HL-60/S4 treated with phorbol 12-myristate 13-acetate at 8.2 ng/mL for 4 days and 3 days (cell line): ENCODE measurements at regions not wholly inside any gene's neighbourhood (a gene's known extent, or its start where the extent isn't known, plus 50 kb on each side); places are given as distances from the start of the nearest gene placed in this dataset.

Source experiments
- in situ Hi-C: fragments of 300-500 bp; cut with MboI; formaldehyde crosslinking; loops from 2 replicates; pipeline ENCODE4 v1.15.0; 2022; ENCODE audit warnings: low sequenced_read_pairs

DNA sequence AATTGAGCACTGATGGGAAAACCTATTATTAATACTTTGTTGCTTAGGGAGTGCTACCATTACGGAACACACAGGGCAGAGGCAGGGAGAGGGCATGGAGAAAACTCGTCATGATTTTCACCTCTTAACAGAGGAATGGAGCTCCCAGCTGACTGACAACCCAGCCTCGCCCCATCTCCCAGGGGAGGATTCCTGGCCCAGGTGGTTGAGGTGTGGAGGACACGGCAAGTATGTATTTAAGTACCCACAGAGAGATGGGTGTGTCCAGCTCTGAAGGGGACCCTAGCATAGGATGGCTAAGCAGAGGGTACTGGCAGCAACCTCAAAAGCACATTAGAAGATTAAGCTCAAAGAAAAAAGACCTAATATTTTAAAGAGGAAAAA, 261.9 kb upstream of the MOCS1 start:
- in situ Hi-C loops, result no loop called here

DNA sequence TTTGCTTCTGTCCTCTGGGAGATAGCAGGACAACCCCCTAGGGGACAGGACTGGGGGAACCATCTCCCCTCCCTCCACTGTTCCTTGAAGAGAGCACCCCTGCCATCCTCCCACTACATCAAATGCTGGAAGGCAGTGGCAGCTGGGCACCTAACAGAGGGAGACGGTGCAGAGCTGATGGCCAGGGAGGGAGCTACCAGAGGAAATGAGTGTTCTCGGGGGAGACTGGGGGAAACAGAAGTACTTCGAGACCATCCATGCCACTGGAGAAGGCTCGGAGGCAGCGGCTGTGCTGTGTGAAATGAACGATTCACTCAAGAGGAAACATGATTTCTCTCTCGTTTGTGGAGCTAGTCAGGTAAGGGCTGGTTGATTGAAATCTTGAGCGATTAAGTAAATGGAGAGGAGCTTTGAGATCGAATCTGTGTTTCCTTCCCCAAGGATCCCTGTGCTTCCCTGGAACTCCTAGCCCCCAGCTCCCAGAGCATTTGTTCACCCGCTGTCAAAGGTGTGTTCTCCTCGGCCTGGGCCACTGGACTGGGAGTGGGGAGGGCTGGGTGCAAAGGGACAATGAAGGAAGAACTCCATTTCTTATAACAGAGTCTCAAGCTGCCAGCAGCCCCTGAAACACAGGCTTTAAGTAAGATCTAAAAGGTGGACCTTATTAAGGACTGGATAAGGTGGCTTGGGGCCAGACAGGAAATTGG, 261.3 kb upstream of the MOCS1 start:
- in situ Hi-C loops, result no loop called here

DNA sequence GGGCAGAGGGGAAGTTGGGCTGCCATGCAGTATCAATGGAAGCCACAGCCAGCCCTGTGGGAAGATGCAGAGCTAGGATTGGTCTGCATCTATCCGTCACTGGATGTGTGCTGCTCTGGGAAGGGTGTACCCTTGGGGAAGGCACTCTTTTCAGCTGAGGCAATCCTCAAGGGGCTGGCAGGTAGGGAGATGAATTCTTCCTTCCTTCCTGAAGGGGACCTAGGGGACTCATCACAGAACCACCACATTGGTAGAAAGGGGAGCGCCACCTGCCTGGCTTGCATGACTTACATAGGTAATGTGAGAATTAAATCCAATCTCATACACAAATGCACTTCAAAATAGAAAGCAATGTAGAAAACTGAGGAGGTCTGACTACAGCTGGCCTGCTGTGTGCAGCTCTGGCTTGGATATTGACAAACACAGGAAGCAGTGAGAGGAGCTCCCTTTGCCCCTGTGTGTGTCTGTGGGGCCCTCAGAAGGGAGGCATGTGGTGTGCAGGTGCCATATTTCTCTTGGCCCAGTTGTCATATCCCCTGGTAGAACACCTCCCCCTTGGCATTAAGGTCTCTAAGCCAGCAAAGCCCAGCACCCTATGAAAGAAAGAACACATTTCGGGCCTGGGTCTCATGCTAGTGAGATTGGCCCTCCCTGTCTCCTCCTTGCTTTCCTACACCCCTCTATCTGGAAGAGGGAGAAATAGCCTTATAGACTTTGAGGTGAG, 260.3 kb upstream of the MOCS1 start:
- in situ Hi-C loops, result no loop called here

GRCh38 chr6:40192516-40192915, 258.3 kb upstream of the MOCS1 start:
- in situ Hi-C loops, result no loop called here

GRCh38 chr6:40188931-40189330, 254.7 kb upstream of the MOCS1 start:
- in situ Hi-C loops, result no loop called here

- in situ Hi-C loops, result no loop called here
Observed at GRCh38 chr6:40187535-40188144, 253.4 kb upstream of the MOCS1 start.

GRCh38 chr6:40185486-40185885, 251.2 kb upstream of the MOCS1 start:
- in situ Hi-C loops, result no loop called here

DNA sequence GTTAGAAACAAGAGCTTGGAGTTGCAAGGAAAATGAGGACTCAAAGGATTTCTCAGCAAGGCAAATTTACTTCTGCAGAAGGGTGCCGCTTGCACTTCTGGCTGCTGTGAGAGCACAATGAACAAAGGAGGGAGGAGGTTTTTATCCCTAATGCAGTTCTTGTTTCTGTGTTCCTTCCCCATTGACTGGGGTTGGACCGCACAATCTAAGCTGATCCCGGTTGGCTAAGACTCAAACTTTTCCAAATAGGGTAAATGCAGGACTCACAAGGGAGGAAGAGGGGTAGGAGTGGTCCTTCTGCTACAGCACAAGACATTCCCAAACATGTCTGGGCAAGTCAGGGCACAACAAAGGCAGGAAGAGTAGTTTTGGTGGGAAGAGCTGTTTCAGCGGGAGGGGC, 249.6 kb upstream of the MOCS1 start:
- in situ Hi-C loops, result no loop called here

- in situ Hi-C loops, result no loop called here
Observed at GRCh38 chr6:40181367-40181766, 247.1 kb upstream of the MOCS1 start.

- in situ Hi-C loops, result no loop called here
Observed at GRCh38 chr6:40180271-40180670, 246.0 kb upstream of the MOCS1 start.

DNA sequence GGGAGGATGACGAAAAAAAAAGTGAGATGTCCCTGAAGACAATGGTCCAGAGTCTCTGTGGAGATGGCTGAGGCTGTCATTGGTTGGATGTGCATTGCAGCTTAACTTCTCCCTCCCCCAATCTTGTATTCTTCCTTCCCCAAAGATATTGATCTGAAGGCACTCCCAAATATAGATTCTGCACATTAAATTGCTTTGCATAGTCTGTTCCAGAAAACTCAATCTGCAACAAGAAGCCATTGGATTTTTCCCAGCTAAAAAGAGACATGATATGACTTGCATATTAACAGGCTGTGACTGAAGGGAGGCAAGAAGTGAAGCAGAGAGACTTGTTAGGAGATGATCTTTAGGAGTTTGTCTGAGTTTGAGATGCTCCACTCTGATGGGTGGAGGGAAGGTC, 245.2 kb upstream of the MOCS1 start:
- in situ Hi-C loops, result no loop called here

DNA sequence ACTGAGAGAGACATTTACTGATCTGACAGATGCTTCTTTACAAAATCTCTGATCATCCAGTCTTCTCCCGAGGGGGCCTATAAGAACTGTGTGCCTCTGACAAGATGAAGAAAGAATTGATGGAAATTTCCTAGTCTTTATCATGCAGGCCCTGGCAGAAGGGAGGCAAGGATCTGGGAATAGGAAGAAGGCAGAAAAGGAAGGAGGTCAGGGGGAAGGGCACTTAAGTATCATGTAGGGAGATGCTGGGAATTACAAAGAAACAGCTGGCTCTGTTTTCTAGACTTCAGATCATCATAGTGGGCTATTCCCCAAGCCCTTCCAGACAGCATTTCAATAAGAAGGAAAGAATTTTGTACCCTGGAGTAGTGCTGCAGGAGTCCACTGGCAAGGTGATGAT, 243.3 kb upstream of the MOCS1 start:
- in situ Hi-C loops, result no loop called here

- in situ Hi-C loops, result no loop called here
Observed at GRCh38 chr6:40176152-40176551, 241.9 kb upstream of the MOCS1 start.

DNA sequence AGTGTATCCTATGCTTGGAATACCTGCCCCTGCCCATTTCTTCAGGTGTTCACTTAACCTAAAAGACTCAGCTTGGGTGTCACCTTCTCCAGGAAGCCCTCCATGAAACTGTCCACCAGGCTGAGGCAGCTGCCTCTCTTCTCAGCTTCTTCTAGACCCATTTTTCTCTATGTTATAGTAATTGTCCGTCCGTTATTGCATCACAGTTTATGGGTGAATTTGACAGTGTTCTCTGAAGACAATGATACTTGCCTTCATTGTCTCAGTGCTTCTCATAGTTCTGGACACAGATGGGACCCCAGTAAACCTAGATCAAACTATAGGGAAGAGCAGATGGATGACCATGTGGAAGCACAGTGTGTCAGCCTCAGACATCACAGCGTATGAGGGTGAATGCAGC, 238.0 kb upstream of the MOCS1 start:
- in situ Hi-C loops, result no loop called here

DNA sequence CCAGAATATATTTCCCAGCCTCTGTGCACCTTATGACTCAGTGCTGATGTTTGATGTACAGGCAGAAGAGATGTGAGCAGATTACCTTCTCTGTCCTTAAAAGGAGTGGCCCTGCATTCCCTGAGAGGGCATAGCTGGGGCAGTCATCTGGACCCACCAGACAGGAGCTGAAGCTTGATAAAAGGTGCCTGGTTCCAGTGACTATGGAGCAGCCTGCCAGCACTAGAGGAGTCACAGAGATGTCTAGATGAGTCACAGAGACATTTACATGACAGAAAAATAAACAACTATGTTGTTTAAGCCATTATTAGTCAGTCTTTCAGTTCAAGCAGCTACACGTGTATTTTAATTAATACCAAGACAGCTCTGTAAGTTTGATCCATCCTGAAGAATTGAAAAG, 237.1 kb upstream of the MOCS1 start:
- in situ Hi-C loops, result no loop called here

DNA sequence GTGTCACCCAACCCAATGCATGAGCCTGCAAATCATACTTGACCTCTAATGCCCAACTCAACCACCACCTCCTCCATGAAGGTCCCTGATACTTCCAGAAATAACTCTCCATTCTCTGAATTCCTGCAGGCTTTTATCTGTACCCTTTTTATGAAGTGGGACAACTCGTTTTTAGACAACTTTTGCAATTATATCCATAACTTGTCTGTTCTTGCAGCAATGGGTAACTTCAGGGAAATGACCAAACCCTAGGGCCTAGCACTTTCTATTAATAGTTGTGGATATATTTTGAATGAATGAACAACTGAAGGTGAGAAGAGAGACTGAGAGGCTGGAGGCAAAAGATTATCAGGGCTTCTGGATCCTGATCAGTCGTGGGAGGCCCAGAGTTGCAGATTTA, 236.6 kb upstream of the MOCS1 start:
- in situ Hi-C loops, result no loop called here

DNA sequence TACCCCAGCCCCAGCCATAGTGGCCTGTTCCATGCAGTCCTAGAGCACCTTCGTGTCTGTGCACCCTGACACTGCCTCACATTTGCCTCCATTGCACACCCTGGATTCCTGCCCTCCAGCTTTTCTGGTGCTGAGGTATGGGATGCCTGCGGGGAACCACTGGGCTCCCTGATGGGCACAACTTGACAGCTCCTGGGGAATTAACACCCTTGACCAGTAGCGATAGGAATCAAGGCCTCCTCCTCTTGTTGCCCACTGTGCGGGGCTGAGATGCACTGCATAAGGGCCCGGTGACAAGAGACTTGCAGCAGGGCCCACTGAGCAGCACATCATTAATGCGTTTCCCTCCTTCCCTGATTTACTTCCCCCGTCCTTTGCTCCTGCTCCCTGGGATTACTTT, 235.6 kb upstream of the MOCS1 start:
- in situ Hi-C loops, result no loop called here

DNA sequence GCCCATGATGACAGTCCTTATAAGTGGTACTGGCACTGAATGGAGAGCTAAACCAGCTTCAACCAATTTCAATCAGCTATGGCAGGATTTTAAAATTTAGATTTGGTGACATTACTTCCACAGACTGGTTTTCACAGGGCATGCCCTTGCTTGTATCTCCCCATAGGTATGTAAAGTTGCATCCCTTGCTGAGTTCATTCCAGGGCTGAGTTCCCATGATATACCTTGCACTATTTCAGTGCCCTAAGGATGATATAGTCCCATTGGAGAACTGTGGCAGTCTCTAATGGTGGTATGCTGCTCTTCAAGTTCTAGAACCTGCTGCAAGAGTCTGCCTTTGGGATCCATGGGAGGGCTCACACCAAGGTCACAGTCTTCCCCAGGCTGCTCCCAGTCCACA, 232.7 kb upstream of the MOCS1 start:
- in situ Hi-C loops, result no loop called here

DNA sequence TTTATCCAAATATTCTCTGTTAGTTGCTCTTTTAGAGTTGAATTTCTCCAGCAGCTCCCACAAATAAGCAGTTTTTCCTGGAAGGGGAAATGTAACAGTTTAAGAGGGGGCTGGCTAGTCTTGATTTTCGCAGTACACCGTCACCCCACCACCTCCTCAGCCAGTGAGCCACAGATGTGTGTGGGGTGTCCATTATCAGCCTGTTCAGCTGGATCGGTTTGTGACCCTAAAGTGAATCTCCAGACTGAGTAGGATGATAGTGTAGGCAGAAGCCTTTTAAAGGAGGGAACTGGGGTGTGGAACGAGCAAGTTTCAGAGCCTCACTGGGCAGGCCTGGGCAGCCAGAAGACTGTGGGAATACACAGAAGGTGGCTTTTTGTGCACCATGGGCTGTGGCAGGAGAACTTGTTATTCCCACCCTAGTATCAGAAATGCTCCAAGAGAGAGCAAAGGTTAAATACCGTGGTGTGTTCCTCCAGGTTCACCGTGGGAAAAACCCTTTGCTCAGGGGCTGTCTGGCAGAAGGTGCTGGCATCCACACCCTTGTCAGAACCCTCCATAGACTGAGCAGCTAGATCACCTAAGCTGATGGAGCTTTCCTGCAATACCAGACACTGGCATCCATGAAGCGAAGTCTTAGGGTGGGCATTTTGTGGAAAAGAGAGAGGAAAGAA, 230.9 kb upstream of the MOCS1 start:
- in situ Hi-C loops, result no loop called here

DNA sequence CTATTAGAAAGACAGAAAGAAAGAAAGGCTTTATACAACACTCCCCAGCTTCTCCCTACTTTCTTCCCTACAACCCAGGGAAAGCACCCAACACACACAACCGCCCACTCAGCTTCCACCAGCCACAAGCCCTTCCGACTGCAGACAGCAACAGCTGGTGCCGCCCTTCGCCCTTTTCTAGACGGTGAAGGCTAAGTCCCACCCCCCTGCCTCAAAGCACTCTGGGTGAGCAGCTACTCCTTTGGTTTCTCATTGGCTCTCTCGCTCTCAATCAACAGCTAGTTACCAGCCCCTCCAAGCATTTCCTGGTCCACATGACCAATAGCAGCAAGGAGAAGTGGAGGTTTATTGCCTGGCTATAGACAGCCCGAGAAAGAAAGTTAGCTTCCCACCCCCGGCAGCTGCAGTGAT, 230.1 kb upstream of the MOCS1 start:
- in situ Hi-C loops, result no loop called here

- in situ Hi-C loops, result no loop called here
Observed at GRCh38 chr6:40163924-40164323, 229.7 kb upstream of the MOCS1 start.

DNA sequence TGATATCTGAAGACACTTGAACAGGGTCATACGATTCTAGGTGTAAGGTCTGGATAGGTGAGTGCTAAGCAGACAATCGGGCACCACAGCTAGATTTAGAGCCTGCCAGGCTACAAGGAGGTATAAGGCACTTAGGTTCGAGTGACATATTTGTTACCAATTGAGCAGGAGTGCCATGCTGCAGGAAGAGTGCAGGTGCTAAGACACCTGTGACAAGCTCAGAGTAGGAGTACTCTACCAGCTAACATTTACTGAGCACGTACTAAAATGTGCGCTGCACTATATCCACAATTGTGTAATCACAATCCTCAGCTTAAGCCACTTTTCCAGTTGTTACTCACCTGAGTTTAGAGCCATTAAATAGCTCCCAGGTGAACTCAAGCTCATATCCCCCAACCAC, 227.8 kb upstream of the MOCS1 start:
- in situ Hi-C loops, result no loop called here
